AG20443 (cell line): ENCODE measurements at regions not wholly inside any gene's neighbourhood (a gene's known extent, or its start where the extent isn't known, plus 50 kb on each side); places are given as distances from the start of the nearest gene placed in this dataset.
"Not testable (repeated sequence)": the region's sequence is repeated elsewhere in the genome, so short reads cannot be mapped to it uniquely, and the experiment has no call there.

Experiments used
- DNase-seq: peaks from one replicate; pipeline ENCODE4 v3.0.0; 2012; ENCODE audit warnings: low spot score, mixed read lengths

- no peak for DNase-seq
These were observed 123.5 kb downstream of the MAP3K7 start for GRCh38 chr6:90463359-90463758.

GRCh38 chr6:90462102-90462501 lies 124.8 kb downstream of the MAP3K7 start:
- no peak for DNase-seq

- DNase-seq, result no peak
These were observed 125.5 kb downstream of the MAP3K7 start for GRCh38 chr6:90461383-90461782.

- no peak for DNase-seq
These were observed 126.8 kb downstream of the MAP3K7 start for GRCh38 chr6:90460051-90460450.

GRCh38 chr6:90459225-90459758 lies 127.6 kb downstream of the MAP3K7 start:
- DNase-seq, result no peak

GRCh38 chr6:90458353-90459224 lies 128.3 kb downstream of the MAP3K7 start:
- DNase-seq, result no peak

GRCh38 chr6:90457867-90458259 lies 129.0 kb downstream of the MAP3K7 start:
- DNase-seq, result no peak

GRCh38 chr6:90456997-90457866 lies 129.6 kb downstream of the MAP3K7 start:
- not testable (repeated sequence) for DNase-seq

GRCh38 chr6:90456001-90456400 lies 130.9 kb downstream of the MAP3K7 start:
- no peak for DNase-seq

- no peak for DNase-seq
These were observed 131.9 kb downstream of the MAP3K7 start for GRCh38 chr6:90454836-90455427.

GRCh38 chr6:90450268-90450953 lies 136.5 kb downstream of the MAP3K7 start:
- no peak for DNase-seq

GRCh38 chr6:90449311-90449710 lies 137.6 kb downstream of the MAP3K7 start:
- no peak for DNase-seq

- no peak for DNase-seq
These were observed 138.0 kb downstream of the MAP3K7 start for GRCh38 chr6:90448836-90449235.

GRCh38 chr6:90446164-90446563 lies 140.7 kb downstream of the MAP3K7 start:
- DNase-seq, result no peak

GRCh38 chr6:90445533-90446108 lies 141.3 kb downstream of the MAP3K7 start:
- no peak for DNase-seq

- DNase-seq, result no peak
These were observed 142.6 kb downstream of the MAP3K7 start for GRCh38 chr6:90444160-90444714.

GRCh38 chr6:90442366-90442765 lies 144.5 kb downstream of the MAP3K7 start:
- DNase-seq, result peak; percentile 16

- DNase-seq, result no peak
These were observed 144.1 kb upstream of the BACH2 start for GRCh38 chr6:90440586-90441283.

- DNase-seq, result no peak
These were observed 142.9 kb upstream of the BACH2 start for GRCh38 chr6:90439586-90439985.

GRCh38 chr6:90436403-90436802 lies 139.8 kb upstream of the BACH2 start:
- no peak for DNase-seq
